IMR-90 (cell line): ENCODE measurements at regions not wholly inside any gene's neighbourhood (a gene's known extent, or its start where the extent isn't known, plus 50 kb on each side); places are given as distances from the start of the nearest gene placed in this dataset.

Source experiments
- ATAC-seq: fragments of 200-7000 bp; cut with Tn5 transposase; 2 replicates; pipeline ENCODE4 v1.9.1; 2020; ENCODE audit warnings: low read depth, mild to moderate bottlenecking, moderate library complexity
- BruUV-seq: library from RNA; stranded (reverse); fragments of 400-500 nt; replicated peaks from 2 replicates; lab custom pipeline; 2021; lab: Mats Ljungman, UMichigan
- CTCF ChIA-PET: fragments of 300-600 bp; formaldehyde crosslinking; extraction: SDS; loops from one replicate; lab custom pipeline; 2021; ENCODE audit warnings: antibody characterized with exemption; lab: Yijun Ruan, JAX
- POLR2A ChIA-PET: fragments of 300-600 bp; sonication (Branson Sonifier 250); formaldehyde crosslinking; loops from one replicate; lab custom pipeline; 2022; ENCODE audit warnings: antibody characterized with exemption; ENCODE audit not compliant: unreplicated experiment; lab: Charles Lee
- DNase-seq: peaks from one replicate; pipeline ENCODE4 v3.0.0; 2013
- H2AFZ ChIP-seq: replicated peaks from 2 replicates; pipeline ENCODE3; 2013; ENCODE audit warnings: low read length, mild to moderate bottlenecking; ENCODE audit not compliant: poor library complexity
- H2AK5ac ChIP-seq: 2 replicates; pipeline ENCODE4 v1.6.1; 2013; ENCODE audit warnings: low read depth, low read length, inconsistent platforms
- H2AK9ac ChIP-seq: replicated peaks from 2 replicates; pipeline ENCODE3; 2013; ENCODE audit warnings: mild to moderate bottlenecking, low read depth, low read length, moderate library complexity; ENCODE audit not compliant: poor library complexity
- H2BK120ac ChIP-seq: 2 replicates; pipeline ENCODE4 v1.6.1; 2013; ENCODE audit warnings: low read depth, low read length, inconsistent platforms
- H2BK15ac ChIP-seq: 3 replicates; pipeline ENCODE4 v1.6.1; 2013; ENCODE audit warnings: low read depth, low read length, inconsistent platforms
- H2BK20ac ChIP-seq: 2 replicates; pipeline ENCODE4 v1.6.1; 2013; ENCODE audit warnings: low read depth, mild to moderate bottlenecking, inconsistent platforms, low read length, moderate library complexity
- H2BK5ac ChIP-seq: 2 replicates; pipeline ENCODE4 v1.6.1; 2013; ENCODE audit warnings: mild to moderate bottlenecking, low read depth, low read length, inconsistent platforms; ENCODE audit not compliant: poor library complexity, severe bottlenecking
- H3K14ac ChIP-seq: replicated peaks from 2 replicates; pipeline ENCODE4 v1.6.1; 2013; ENCODE audit warnings: low read depth, low read length, inconsistent platforms
- H3K18ac ChIP-seq: 2 replicates; pipeline ENCODE4 v1.6.1; 2013; ENCODE audit warnings: low read depth, low read length, control low read depth
- H3K23ac ChIP-seq: 2 replicates; pipeline ENCODE4 v1.6.1; 2013; ENCODE audit warnings: low read depth, low read length, inconsistent platforms
- H3K27ac ChIP-seq: 2 replicates; pipeline ENCODE4 v1.5.1; 2013; ENCODE audit warnings: mild to moderate bottlenecking, control low read depth, low read length; ENCODE audit not compliant: insufficient read depth
- H3K27me3 ChIP-seq: 2 replicates; pipeline ENCODE4 v1.6.1; 2013; ENCODE audit warnings: low read length; ENCODE audit not compliant: control insufficient read depth, insufficient read depth
- H3K36me3 ChIP-seq: 2 replicates; pipeline ENCODE4 v1.6.1; 2013; ENCODE audit warnings: low read length, mixed read lengths; ENCODE audit not compliant: control insufficient read depth, insufficient read depth
- H3K4ac ChIP-seq: 2 replicates; pipeline ENCODE4 v1.6.1; 2013; ENCODE audit warnings: low read depth, low read length, inconsistent platforms
- H3K4me1 ChIP-seq: 2 replicates; pipeline ENCODE4 v1.6.1; 2013; ENCODE audit warnings: low read length, mixed read lengths; ENCODE audit not compliant: control insufficient read depth, insufficient read depth
- H3K4me2 ChIP-seq: 2 replicates; pipeline ENCODE4 v1.6.1; 2013; ENCODE audit warnings: low read depth, mild to moderate bottlenecking, control low read depth, low read length, moderate library complexity
- H3K4me3 ChIP-seq: 2 replicates; pipeline ENCODE4 v1.5.1; 2013; ENCODE audit warnings: low read depth, mild to moderate bottlenecking, control low read depth, low read length, moderate library complexity; ENCODE audit not compliant: insufficient read depth
- H3K56ac ChIP-seq: 2 replicates; pipeline ENCODE4 v1.6.1; 2013; ENCODE audit warnings: low read length, inconsistent platforms; ENCODE audit not compliant: insufficient read depth; ENCODE audit errors: extremely low read depth
- H3K79me1 ChIP-seq, 2 experiments: 2 replicates each; pipeline ENCODE4 v1.6.1; 2013; ENCODE audit warnings: low read length in 2 of 2, inconsistent platforms in 1 of 2, low read depth in 1 of 2
- H3K9ac ChIP-seq: 2 replicates; pipeline ENCODE4 v1.6.1; 2013; ENCODE audit warnings: low read depth, low read length, control low read depth
- H3K9me1 ChIP-seq: 2 replicates; pipeline ENCODE4 v1.6.1; 2013; ENCODE audit warnings: low read length, inconsistent platforms; ENCODE audit not compliant: insufficient read depth
- H3K9me3 ChIP-seq: 2 replicates; pipeline ENCODE4 v1.6.1; 2013; ENCODE audit warnings: low read length; ENCODE audit not compliant: control insufficient read depth, insufficient read depth
- H4K20me1 ChIP-seq: 2 replicates; pipeline ENCODE4 v1.6.1; 2013; ENCODE audit warnings: low read length, inconsistent platforms; ENCODE audit not compliant: insufficient read depth
- H4K5ac ChIP-seq: 2 replicates; pipeline ENCODE4 v1.6.1; 2013; ENCODE audit warnings: mild to moderate bottlenecking, low read depth, low read length, control low read depth
- H4K8ac ChIP-seq, 2 experiments: 2 replicates each; pipeline ENCODE4 v1.6.1; 2013; ENCODE audit warnings: low read depth in 2 of 2, low read length in 2 of 2, control low read depth in 1 of 2, inconsistent platforms in 1 of 2
- H4K91ac ChIP-seq: 2 replicates; pipeline ENCODE4 v1.6.1; 2013; ENCODE audit warnings: low read depth, low read length, inconsistent platforms; ENCODE audit not compliant: insufficient read depth
- BHLHE40 ChIP-seq: fragments of 150-350 bp; IDR thresholded peaks from 2 replicates; pipeline ENCODE4 v1.6.1; 2016; ENCODE audit warnings: mild to moderate bottlenecking, low read depth, low read length
- CEBPB ChIP-seq: IDR thresholded peaks from 2 replicates; pipeline ENCODE4 v1.6.1; 2012; ENCODE audit warnings: low read depth, low read length, improper control_type of control experiment
- ELK1 ChIP-seq: fragments of 150-350 bp; IDR thresholded peaks from 2 replicates; pipeline ENCODE4 v1.6.1; 2016; ENCODE audit warnings: low read depth, mild to moderate bottlenecking, low read length, moderate library complexity, borderline replicate concordance
- FOS ChIP-seq: fragments of 150-350 bp; IDR thresholded peaks from 2 replicates; pipeline ENCODE4 v1.6.1; 2016; ENCODE audit warnings: low read depth, low read length
- MAFK ChIP-seq: IDR thresholded peaks from 2 replicates; pipeline ENCODE4 v1.6.1; 2012; ENCODE audit warnings: low read depth, low read length, improper control_type of control experiment
- MAZ ChIP-seq: IDR thresholded peaks from 2 replicates; pipeline ENCODE4 v1.6.1; 2012; ENCODE audit warnings: low read depth, mild to moderate bottlenecking, low read length, improper control_type of control experiment, moderate library complexity, borderline replicate concordance
- MXI1 ChIP-seq: IDR thresholded peaks from 2 replicates; pipeline ENCODE4 v1.6.1; 2012; ENCODE audit warnings: low read depth, mild to moderate bottlenecking, low read length, moderate library complexity, borderline replicate concordance
- NFE2L2 ChIP-seq: fragments of 150-350 bp; IDR thresholded peaks from 2 replicates; pipeline ENCODE4 v1.6.1; 2016; ENCODE audit warnings: low read depth, mild to moderate bottlenecking, low read length
- POLR2A ChIP-seq: IDR thresholded peaks from 2 replicates; pipeline ENCODE4 v1.6.1; 2012; ENCODE audit warnings: mild to moderate bottlenecking, low read depth, low read length
- RAD21 ChIP-seq: IDR thresholded peaks from 2 replicates; pipeline ENCODE4 v1.6.1; 2012; ENCODE audit warnings: low read length, improper control_type of control experiment
- RCOR1 ChIP-seq: IDR thresholded peaks from 2 replicates; pipeline ENCODE4 v1.6.1; 2012; ENCODE audit warnings: mild to moderate bottlenecking, low read length, improper control_type of control experiment; ENCODE audit not compliant: insufficient replicate concordance
- RFX5 ChIP-seq: IDR thresholded peaks from 2 replicates; pipeline ENCODE4 v1.8.0; 2012; ENCODE audit warnings: low read depth, mild to moderate bottlenecking, low read length, moderate library complexity
- WGBS, 2 experiments: methylation state at CpG; one replicate each; pipeline versions ENCODE4 v1.1.5 to v1.1.7; 2013; ENCODE audit warnings: missing lambda C conversion rate in 2 of 2; ENCODE audit not compliant: insufficient read length in 1 of 2; ENCODE audit errors: extremely low coverage in 2 of 2; 5-methylcytosine and 5-hydroxymethylcytosine counted together
- dilution Hi-C: fragments of 300-500 bp; cut with HindIII; formaldehyde crosslinking; loops from one replicate; pipeline ENCODE4 v1.14.3; 2018; ENCODE audit warnings: low sequenced_read_pairs; ENCODE audit not compliant: unreplicated experiment
- in situ Hi-C: fragments of 300-500 bp; cut with MboI; formaldehyde crosslinking; loops from 3 replicates; pipeline ENCODE4 v1.14.3; 2019; ENCODE audit warnings: low sequenced_read_pairs, inconsistent platforms, mixed read lengths
- intact Hi-C: fragments of 100-400 bp; cut with micrococcal nuclease; formaldehyde crosslinking; loops from 2 replicates; pipeline ENCODE4 v1.10.0; 2022
- TF ChIP-seq, protein P1 (sequence below): fragments of 150-350 bp; IDR thresholded peaks from 2 replicates; pipeline ENCODE4 v1.6.1; 2017; ENCODE audit warnings: mild to moderate bottlenecking, antibody characterized with exemption, low read length, low read depth
- TF ChIP-seq, protein P2 (sequence below): conservative IDR thresholded peaks from 2 replicates; pipeline ENCODE4 v1.5.1; 2012; ENCODE audit warnings: mild to moderate bottlenecking, low read depth, low read length, improper control_type of control experiment

DNA sequence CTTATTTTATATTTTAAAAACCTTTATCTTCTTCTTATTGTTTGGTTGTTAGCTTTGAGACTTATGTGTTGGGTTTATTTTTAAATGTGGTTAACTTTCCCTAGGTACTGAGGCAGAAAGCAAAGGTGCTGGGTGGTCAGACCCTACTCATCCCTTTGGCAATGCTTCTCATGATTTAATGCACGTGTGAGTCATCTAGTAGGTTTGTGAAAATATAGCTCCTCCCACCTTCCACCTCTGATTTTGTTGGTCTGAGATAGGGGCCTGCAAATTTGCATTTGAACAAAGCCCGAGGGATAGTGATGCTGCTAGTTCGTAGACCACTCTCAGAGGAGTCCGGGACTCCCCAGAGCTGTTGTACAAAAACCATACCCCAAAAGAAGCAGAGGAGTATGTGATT lies 771.3 kb upstream of the ARGLU1 start:
- H2BK120ac ChIP-seq = peak overlapping the region; percentile 71
- peaks cover 14 to 34% of the 10 kb centered on the region in 2 experiments; a peak in 3 of 4 replicates for H3K79me1 ChIP-seq
- BruUV-seq = no TSS peak
- peaks cover 2% of the 10 kb centered on the region for H3K4me1 ChIP-seq
- no peak overlapping the region for H3K23ac ChIP-seq
- peak overlapping the region; percentile 71; the same call in 1 of the 2 replicates for H2BK20ac ChIP-seq
- intact Hi-C loops = no loop called here
- peak overlapping the region; percentile 11; the same call in 1 of the 2 replicates for H3K4me2 ChIP-seq
- no peaks in the 10 kb centered on the region; the same call in 1 of the 2 replicates for H3K9me1 ChIP-seq
- WGBS, 2 experiments = no CpG with 5 or more reads among the region's 4 CpGs
- peak overlapping the region; percentile 0 for H2AFZ ChIP-seq
- no peak overlapping the region for H3K4me3 ChIP-seq
- peak overlapping the region; percentile 20; the same call in 1 of the 2 replicates for H3K14ac ChIP-seq
- H3K9me3 ChIP-seq = no peaks in the 10 kb centered on the region
- H2BK15ac ChIP-seq = no peak overlapping the region
- DNase-seq = peak; percentile 69
- in situ Hi-C loops = no loop called here
- no peak overlapping the region for H3K56ac ChIP-seq
- H3K27me3 ChIP-seq = no peaks in the 10 kb centered on the region
- ChIA-PET POLR2A (no interaction called here), CTCF (interaction anchor here (1.5 kb wide), 1 partner anchor 9 kb away, joined by 4 read pairs; no protein-coding TSS in a partner anchor)
- H4K91ac ChIP-seq = no peak overlapping the region
- peak overlapping the region; percentile 2; the same call in 1 of the 2 replicates for H4K5ac ChIP-seq
- no peak overlapping the region; a peak in 1 of 4 replicates for H4K8ac ChIP-seq
- no peak overlapping the region for H2AK5ac ChIP-seq
- ATAC-seq = peak; percentile 37; the same call in 1 of the 2 replicates
- H3K18ac ChIP-seq = peak overlapping the region; percentile 67; the same call in 1 of the 2 replicates
- TF ChIP-seq CEBPB (0 out of 2 replicates have a peak, but pooled peaks have one; percentile 8), BHLHE40 (no peak), FOS (0 out of 2 replicates have a peak, but pooled peaks have one; percentile 6), NFE2L2 (no peak), MAZ (no peak), POLR2A (no peak), RCOR1 (no peak), RAD21 (no peak), MXI1 (no peak), MAFK (no peak), ELK1 (no peak), RFX5 (no peak)
- TF ChIP-seq, protein P1, sequence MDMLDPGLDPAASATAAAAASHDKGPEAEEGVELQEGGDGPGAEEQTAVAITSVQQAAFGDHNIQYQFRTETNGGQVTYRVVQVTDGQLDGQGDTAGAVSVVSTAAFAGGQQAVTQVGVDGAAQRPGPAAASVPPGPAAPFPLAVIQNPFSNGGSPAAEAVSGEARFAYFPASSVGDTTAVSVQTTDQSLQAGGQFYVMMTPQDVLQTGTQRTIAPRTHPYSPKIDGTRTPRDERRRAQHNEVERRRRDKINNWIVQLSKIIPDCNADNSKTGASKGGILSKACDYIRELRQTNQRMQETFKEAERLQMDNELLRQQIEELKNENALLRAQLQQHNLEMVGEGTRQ = no peak
- TF ChIP-seq, protein P2, sequence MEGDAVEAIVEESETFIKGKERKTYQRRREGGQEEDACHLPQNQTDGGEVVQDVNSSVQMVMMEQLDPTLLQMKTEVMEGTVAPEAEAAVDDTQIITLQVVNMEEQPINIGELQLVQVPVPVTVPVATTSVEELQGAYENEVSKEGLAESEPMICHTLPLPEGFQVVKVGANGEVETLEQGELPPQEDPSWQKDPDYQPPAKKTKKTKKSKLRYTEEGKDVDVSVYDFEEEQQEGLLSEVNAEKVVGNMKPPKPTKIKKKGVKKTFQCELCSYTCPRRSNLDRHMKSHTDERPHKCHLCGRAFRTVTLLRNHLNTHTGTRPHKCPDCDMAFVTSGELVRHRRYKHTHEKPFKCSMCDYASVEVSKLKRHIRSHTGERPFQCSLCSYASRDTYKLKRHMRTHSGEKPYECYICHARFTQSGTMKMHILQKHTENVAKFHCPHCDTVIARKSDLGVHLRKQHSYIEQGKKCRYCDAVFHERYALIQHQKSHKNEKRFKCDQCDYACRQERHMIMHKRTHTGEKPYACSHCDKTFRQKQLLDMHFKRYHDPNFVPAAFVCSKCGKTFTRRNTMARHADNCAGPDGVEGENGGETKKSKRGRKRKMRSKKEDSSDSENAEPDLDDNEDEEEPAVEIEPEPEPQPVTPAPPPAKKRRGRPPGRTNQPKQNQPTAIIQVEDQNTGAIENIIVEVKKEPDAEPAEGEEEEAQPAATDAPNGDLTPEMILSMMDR = no peak
- dilution Hi-C loops = no loop called here
- H4K20me1 ChIP-seq = no peaks in the 10 kb centered on the region
- H2AK9ac ChIP-seq = no peak overlapping the region
- H3K27ac ChIP-seq = no peak overlapping the region
- H3K36me3 ChIP-seq = no peaks in the 10 kb centered on the region
- peak overlapping the region; percentile 46 for H2BK5ac ChIP-seq
- H3K9ac ChIP-seq = no peak overlapping the region
- peak overlapping the region; percentile 49 for H3K4ac ChIP-seq
